GM21737 (cell line): ENCODE measurements at regions not wholly inside any gene's neighbourhood (a gene's known extent, or its start where the extent isn't known, plus 50 kb on each side); places are given as distances from the start of the nearest gene placed in this dataset.

ENCODE experiments used
- ATAC-seq: cut with Tn5 transposase; IDR thresholded peaks from one replicate; pipeline ENCODE4 v1.9.1; 2021; ENCODE audit warnings: mild to moderate bottlenecking, moderate library complexity; ENCODE audit not compliant: unreplicated experiment

- ATAC-seq, result no peak
Measured at GRCh38 chr9:108093773-108094675, 604.5 kb upstream of the KLF4 start.

- no peak for ATAC-seq
Measured at GRCh38 chr9:108088916-108089315, 599.3 kb upstream of the KLF4 start.

DNA sequence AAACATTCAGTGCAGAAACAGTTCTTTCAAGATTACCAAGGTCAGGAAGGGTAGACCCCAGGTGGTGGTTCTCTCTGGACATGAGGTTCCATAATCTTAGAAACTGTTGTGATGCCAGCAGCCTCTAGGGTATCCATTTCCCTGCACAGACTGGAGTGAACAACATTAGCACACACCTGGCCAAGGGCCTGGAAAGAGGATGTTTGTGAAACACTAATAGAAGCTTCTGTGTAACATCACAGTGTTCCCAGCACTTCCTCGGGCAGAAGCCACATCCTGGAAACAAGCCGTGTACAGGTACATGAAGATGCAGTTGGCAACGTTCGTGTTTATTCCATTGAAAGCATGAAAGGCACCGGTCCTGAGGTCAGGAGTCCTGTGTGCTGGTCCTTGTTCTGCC is 598.2 kb upstream of the KLF4 start:
- no peak for ATAC-seq

DNA sequence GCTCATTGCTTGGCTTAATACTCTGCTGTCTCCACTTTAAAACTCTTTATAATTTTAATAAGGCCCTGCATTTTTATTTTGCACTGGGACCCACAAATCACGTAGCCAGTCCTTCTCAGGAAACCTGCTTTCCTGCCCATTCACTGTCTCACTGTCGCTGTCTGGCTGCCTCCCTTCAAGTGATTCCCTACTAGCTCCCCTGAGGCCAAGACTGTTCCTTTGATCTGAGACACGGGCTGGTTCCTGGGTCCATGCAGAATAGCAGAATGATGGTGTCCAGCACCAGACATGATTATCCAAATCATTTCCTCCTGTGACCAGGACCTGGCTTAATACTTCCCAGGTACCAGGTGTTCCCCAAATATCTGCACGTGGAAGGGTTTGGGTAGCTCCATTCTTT is 597.1 kb upstream of the KLF4 start:
- ATAC-seq, result no peak

DNA sequence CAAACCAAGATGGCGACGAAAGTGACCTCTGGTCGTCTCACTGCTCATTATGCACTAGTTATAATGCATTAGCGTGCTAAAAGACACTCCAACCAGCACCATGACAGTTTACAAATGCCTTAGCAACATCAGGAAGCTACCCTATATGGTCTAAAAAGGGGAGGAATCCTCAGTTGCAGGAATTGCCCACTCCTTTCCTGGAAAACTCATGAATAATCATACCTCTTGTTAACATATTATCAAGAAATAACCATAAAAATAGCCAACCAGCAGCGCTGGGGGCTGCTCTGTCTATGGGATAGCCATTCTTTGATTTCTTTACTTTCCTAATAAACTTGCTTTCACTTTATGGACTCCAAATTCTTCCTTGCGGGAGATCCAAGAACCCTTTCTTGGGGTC is 595.7 kb upstream of the KLF4 start:
- ATAC-seq, result no peak

DNA sequence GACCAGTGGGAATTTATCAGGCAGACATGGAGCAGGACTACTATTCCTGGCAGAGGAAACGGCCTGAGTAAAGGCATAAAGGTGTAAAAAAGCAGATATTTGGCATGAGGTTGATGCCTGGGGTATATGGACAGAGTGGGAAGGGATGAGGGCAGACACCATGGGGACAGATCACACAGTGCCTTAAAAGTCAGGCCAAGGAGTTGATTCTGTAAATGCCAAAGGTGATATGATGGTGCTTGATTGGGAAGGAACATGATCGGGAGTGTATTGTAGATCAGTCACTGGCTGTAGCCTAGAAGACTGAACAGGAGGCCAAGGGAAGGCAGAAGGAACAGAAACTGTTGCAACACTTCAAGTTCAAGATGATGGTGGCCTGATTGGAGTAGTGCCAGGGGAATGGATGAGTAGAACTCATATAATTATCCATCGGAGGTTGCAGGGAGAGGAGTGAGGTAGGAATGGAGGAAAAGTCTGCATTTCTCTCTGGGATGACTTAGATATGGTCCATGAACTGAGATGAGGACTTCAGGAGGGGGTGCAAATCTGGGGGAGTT is 594.3 kb upstream of the KLF4 start:
- no peak for ATAC-seq

DNA sequence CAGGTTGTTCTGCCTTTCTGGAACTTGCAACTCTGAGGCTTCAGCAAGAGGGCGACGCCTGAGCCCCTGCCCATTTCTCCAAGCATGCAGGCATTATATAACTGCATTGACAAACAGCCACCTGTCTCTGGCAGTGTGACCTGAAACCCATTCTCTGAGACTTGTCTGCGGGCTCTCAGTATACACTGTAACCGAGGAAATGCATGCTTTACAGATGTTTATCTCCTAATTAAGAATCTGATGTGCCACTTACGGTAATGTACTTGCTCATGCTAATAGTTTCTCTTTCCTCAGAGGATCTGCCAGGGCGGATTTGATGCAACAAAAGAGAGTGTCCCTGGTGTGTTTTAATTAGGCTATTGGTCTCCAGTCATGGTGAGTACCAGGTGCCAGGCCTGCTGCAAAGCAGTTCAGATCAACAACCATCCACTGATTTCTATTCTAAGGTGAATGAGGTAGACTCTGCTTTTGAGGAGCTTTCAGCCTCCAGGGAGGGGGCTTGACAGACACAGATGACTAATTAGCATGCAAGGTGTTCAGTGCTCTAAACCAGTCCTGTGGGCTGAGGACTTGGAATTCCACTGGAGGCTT is 593.7 kb upstream of the KLF4 start:
- ATAC-seq, result no peak

DNA sequence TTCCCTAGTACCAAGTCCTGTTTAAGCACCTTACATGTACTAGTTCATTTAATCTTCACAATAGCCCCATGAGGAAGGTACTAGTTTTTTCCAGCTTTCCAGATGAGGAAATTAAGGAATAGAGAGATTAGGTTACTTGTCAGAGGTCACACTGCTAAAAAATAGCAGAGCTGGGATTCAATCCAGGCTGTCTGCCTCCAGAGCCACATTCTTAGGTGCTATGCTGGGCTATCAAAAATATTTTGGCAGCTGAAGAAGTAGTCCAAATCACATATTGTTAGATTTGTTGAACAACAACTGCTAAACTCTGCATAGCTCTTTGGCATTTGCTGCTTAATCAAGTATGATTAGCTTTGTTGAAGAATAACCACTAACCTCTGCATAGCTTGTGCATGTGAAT is 591.5 kb upstream of the KLF4 start:
- ATAC-seq, result no peak

DNA sequence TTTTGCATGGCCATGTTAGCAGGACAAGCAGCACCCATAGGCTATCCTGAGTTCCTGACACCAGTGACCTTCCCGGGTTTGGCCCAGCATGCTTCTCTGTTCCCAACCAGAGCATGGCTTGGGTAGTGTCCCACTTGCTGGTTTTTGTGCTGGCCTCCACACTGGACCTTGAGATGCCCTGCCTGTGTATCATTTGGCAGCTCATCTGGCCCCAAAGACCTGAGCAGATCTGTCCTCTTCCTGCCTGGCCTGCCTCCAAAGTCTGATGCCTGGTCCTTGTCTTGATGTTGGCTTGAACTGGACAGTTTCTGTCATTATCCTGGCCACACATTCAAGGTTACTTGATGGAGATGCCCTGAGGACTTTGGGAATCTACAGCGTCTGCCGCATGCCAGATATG is 590.7 kb upstream of the KLF4 start:
- ATAC-seq, result no peak

GRCh38 chr9:108078811-108079210 is 589.2 kb upstream of the KLF4 start:
- ATAC-seq, result no peak

DNA sequence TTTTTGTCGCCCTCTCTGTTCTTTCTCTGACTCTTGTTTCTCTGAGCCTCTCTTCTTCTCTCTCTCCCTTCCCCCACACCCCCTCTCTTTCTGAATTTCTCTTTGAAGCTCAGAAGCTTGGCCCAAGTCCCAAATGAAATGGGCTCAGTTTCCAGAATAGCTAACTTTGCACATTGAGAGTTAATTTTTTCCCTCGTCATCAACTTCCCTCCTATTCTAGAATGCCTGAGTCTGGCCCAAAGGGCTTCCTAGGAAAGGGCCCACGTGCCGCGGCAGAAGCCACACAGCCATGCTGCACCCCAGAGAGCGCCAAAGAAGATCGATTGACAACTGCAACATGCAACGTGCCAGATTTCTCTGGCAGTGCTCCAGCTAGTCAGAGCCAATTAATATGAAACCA is 588.8 kb upstream of the KLF4 start:
- ATAC-seq, result no peak

DNA sequence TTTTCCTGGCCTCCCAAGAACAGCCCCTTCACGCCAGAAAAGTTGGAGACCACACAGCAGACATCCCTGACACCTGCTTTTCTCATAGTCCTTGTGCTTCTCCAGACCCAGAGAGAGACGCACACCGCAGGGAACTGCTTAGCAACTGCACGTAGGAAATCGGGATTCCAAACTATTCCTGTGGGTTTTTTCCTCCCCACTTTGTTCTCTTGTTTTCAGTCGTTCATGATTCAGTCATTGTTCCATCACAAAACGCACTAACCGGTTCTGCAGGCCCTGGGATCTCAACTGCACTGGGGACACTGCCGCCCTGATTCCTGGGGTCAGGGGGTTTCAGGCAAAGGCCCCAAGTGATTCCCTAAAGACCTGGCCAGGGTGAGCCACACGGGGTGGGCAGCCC is 588.0 kb upstream of the KLF4 start:
- ATAC-seq, result no peak

GRCh38 chr9:108074900-108075299 is 585.3 kb upstream of the KLF4 start:
- no peak for ATAC-seq

- no peak for ATAC-seq
Measured at GRCh38 chr9:108073823-108074222, 584.3 kb upstream of the KLF4 start.

- ATAC-seq, result no peak
Measured at GRCh38 chr9:108072740-108073139, 583.2 kb upstream of the KLF4 start.

DNA sequence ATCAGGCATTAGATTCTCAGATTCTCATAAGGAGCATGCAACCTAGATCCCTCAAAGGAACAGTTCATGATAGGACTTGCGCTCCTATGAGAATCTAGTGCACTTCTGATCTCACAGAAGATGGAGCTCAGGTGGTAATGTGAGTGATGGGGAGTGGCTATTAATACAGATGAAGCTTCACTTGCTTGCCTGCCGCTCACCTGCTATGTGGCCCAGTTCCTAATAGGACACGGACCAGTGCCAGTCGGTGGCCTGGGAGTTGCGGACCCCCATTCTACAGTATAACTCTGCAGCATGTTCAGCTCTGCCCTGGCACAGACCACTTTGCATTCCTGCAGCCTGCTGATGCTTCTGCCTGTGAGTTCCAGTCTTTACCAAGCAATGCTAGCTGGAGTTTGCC is 581.3 kb upstream of the KLF4 start:
- no peak for ATAC-seq

DNA sequence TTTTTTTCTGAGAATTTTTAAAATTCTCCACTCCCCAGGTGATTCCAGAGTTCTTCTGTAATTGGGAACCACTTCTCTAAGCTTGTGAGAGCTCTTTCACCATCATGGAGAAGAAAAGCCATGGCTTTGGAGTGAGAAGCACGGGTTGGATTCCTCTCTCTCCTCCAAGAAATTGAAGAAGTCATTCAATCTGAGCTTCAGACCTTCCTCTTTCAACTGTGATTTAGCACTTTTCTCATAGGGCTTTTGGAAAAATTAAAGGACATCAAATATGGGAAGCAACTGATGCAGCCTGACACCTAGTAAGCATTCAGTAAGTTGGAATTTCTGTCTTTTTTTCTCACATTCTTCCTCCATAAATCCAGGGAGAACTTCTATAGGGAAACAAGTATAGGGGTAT is 580.4 kb upstream of the KLF4 start:
- ATAC-seq, result no peak

- no peak for ATAC-seq
Measured at GRCh38 chr9:108062680-108063079, 573.1 kb upstream of the KLF4 start.

GRCh38 chr9:108060175-108060574 is 570.6 kb upstream of the KLF4 start:
- no peak for ATAC-seq

- no peak for ATAC-seq
Measured at GRCh38 chr9:108058135-108058814, 568.7 kb upstream of the KLF4 start.

DNA sequence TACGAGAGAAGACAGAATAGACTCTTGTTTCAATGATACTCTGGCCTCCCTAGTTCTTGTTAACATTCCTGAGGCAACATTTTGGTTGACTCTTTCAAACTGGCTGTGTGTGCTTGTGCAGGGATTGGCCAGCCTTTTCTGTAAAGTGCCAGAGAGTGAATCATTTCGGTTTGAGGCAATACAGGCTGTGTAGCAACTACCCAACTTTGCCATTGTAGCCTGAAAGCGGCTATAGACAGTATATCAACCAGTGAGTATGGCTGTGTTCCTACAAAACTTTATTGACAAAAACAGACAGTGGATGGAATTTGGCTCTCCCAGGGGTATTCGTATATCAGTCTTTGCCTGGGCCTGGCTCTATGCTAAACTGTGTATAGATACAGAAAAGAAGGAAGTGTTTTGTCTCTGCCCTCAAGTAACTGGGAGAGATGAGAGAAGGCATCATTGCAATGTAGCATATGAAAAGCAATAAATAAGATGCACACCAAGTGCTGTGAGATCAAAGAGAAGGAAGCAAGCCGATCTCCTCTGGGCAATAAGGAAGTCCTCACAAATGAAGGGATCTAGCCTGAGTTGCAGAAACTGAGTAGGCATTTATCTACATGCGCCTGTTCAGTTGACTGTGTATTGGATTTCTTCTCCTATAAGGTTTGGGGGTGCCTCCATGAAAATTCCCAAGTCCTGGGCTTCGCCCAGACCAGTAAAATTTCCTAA is 568.0 kb upstream of the KLF4 start:
- ATAC-seq, result no peak
